Activated naive CD8-positive, alpha-beta T cell (primary cell): ENCODE measurements at regions not wholly inside any gene's neighbourhood (a gene's known extent, or its start where the extent isn't known, plus 50 kb on each side); places are given as distances from the start of the nearest gene placed in this dataset.

Experiments used
- H3K27ac Mint-ChIP-seq: one replicate; pipeline ENCODE4 v1.8.0; 2021; ENCODE audit warnings: mixed read lengths
- H3K27me3 Mint-ChIP-seq: one replicate; pipeline ENCODE4 v1.8.0; 2021; ENCODE audit warnings: mixed read lengths
- H3K36me3 Mint-ChIP-seq: one replicate; pipeline ENCODE4 v1.8.0; 2021; ENCODE audit warnings: mixed read lengths
- H3K4me1 Mint-ChIP-seq: one replicate; pipeline ENCODE4 v1.8.0; 2021; ENCODE audit warnings: low read depth, mixed read lengths
- H3K4me3 Mint-ChIP-seq: one replicate; pipeline ENCODE4 v1.8.0; 2021; ENCODE audit warnings: mild to moderate bottlenecking, mixed read lengths
- H3K9me3 Mint-ChIP-seq: one replicate; pipeline ENCODE4 v1.8.0; 2021; ENCODE audit warnings: low read depth, mixed read lengths

DNA sequence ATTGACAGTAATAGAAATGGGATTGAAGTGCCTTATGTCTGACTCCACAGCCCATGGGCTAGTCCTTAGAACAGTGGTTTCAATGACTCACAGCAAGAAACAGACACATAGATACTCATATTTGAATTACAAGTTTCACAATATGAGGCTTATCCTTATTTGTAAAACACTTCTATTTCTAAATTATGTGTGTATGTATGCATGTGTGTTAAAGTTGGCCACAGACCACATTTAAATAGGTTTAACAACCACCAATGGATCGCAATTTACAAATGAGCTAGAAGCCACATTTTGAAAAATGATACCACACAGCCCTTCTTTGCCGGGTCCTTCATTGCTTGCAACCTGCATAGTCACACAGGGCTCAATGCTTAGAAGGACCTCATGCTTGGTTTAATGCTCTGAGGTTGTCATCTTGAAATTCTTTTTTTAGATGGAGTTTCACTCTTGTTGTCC is 157.8 kb upstream of the PREP start:
- Mint-ChIP-seq H3K27me3 (peaks cover 3% of the 10 kb centered on the region), H3K27ac (no peak overlapping the region), H3K4me3 (no peak overlapping the region), H3K9me3 (peaks cover 16% of the 10 kb centered on the region), H3K36me3 (peaks cover 5% of the 10 kb centered on the region), H3K4me1 (no peaks in the 10 kb centered on the region)

DNA sequence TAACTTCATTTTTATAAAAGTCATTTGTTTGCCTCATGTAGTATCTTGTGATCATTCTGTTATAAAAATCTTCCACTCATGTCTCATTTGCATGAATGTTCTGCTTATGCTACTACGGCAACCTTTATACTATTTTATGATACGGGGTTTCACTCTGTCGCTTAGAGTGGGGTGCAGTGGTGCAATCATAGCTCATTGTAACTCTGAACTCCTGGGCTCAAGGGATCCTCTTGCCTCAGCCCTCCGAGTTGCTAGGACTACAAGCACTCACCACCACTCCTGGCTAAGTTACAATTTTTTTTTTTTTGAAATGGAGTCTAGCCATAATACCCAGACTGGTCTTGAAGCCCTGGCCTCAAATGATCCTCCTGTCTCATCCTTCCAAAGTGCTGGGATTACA is 154.4 kb upstream of the PREP start:
- Mint-ChIP-seq H3K9me3 (peaks cover 6% of the 10 kb centered on the region), H3K27ac (no peak overlapping the region), H3K4me1 (no peaks in the 10 kb centered on the region), H3K27me3 (peaks cover 7% of the 10 kb centered on the region), H3K4me3 (no peak overlapping the region), H3K36me3 (peaks cover 5% of the 10 kb centered on the region)

DNA sequence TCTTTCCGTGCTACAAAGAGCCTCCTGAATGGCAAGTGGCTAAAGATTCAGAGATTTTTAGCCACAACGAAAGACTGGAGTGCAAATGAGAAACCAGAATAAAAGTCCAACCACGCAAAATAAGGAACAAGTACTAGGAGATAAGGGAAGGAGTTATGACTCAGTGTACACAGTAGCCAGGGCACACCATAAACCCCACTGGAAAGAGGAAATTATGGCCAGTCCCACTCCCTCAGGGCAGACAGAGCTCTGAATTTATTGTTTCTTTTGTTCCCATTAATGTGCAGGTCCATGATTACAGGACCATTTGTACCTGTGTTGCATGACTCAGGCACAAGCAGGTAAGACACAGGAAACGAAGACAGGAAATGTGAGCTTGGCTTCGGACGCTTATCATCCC is 150.3 kb upstream of the PREP start:
- Mint-ChIP-seq H3K9me3 (peaks cover 6% of the 10 kb centered on the region), H3K4me1 (no peaks in the 10 kb centered on the region), H3K4me3 (no peak overlapping the region), H3K27ac (no peak overlapping the region), H3K36me3 (peaks cover 5% of the 10 kb centered on the region), H3K27me3 (peaks cover 15% of the 10 kb centered on the region)

DNA sequence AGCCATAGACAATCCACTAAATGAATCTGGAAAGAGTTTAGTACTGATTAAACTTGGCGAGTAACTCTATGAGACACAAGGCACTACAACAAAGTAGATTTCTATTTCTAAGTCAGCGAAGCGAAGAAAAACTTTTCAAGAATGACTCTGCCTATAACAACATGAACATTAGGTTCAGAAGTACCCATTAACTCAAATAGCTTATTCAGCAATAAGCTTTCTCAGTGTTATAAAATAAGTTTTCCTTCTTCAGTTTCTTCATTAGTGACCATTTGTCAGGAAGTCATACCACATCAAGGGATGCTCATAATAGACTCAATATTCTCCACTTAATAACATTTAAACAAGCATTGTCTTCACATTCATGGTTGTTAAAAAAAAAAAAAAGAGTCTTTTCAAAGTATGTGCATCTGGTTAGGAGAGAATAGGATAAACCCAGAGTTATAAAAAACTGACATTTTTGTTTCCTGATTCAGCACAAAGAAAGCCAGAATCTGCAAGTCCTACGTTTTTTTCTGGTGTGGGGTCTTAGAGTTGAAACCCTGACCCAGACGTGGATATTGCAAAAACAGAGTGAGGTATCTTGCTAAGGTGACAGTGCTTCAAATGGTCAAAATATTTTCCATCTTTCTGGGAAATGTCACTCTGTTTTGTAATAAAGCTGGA is 148.2 kb upstream of the PREP start:
- Mint-ChIP-seq H3K4me3 (no peak overlapping the region), H3K9me3 (peaks cover 2% of the 10 kb centered on the region), H3K36me3 (peaks cover 2% of the 10 kb centered on the region), H3K27me3 (peaks cover 12% of the 10 kb centered on the region), H3K27ac (no peak overlapping the region), H3K4me1 (no peaks in the 10 kb centered on the region)

DNA sequence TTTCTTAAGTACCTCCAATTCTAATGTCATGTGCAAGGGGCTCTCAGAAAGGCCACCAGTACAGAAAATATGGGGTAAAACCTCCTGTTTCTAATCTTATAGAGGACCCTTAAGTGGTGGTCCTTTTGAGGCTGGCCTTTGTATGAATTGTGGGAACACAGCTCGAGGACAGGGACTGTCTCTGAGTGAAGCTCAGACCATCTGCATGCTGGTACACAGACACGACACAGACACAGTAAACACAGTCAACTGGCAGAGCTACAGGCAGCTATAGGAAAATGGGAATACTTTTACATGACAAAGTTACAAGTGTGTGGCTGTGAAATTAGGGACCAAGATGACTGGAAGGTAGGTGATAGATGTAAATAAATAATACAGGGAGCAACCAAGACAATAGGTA is 143.9 kb upstream of the PREP start:
- Mint-ChIP-seq H3K27me3 (peaks cover 8% of the 10 kb centered on the region), H3K4me3 (no peak overlapping the region), H3K27ac (no peak overlapping the region), H3K9me3 (no peaks in the 10 kb centered on the region), H3K36me3 (no peaks in the 10 kb centered on the region), H3K4me1 (no peaks in the 10 kb centered on the region)

DNA sequence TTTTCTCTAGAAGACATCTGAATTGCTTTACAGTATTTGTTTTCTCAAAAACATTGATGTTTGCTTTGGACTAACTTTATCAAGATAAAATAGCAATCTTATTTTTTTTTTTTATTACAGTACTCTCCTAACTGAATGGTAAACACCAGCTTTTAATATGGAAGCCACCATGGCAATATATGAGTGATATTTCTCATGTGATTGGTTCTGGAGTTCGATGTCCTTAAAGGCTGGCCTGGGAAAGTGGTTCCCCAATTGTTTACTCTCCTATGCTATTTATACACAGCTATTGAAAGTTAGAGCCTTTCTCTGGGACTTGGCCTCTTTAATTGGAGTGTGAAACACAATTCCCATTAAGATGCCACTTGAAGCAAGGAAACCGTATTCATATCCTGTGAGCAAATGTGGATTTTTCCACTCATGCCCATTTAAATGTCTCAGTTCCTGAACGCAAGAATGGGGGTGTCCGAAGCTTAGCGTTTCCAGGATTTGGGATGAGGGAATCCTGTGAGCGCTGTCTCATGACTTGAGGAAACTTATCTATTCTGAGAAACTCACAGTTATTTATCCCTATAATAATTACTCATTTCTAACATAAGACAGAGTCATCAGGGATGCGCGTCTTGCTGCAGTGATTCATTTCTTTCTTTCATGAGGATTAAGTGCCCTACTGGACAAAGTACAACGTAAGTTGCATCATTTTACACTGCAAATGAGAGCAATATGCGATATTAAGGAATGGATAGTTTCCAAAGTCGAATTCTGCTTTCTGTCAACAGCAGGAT is 143.3 kb upstream of the PREP start:
- H3K4me1 Mint-ChIP-seq = no peaks in the 10 kb centered on the region
- peaks cover 8% of the 10 kb centered on the region for H3K27me3 Mint-ChIP-seq
- no peaks in the 10 kb centered on the region for H3K9me3 Mint-ChIP-seq
- no peak overlapping the region for H3K27ac Mint-ChIP-seq
- H3K4me3 Mint-ChIP-seq = no peak overlapping the region
- no peaks in the 10 kb centered on the region for H3K36me3 Mint-ChIP-seq

DNA sequence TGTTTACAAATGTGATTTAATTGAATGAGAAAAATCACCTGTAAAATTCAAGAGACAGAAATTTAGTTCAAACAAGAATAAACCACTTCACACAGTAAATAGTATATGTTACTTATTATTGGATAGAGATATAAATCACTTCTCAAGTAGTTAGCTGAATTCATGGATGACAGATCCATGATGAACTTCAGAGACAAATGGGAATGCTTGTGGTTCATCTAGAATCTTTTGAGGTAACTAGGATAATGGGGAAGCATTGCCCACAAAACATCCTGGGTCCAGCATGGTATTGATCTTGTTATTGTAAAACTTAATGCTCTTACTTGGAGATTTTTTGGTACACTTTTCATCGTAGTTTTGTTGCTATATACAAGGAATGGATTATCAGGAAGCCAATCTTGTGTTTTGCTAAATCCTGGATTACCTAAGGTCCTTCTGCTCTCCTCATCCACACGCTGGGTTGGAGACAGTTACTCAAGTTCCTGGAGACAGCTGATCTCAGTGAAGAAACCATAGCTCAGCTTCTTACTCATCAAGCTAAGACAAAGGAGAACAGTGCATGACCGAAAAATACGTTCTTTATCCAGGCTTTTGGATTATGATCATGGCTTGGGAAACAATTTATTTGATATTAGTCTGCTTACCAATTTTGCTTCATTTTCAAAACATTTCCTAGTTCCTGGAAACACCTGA is 142.5 kb upstream of the PREP start:
- H3K27me3 Mint-ChIP-seq = peaks cover 8% of the 10 kb centered on the region
- no peaks in the 10 kb centered on the region for H3K4me1 Mint-ChIP-seq
- no peak overlapping the region for H3K4me3 Mint-ChIP-seq
- no peak overlapping the region for H3K27ac Mint-ChIP-seq
- no peaks in the 10 kb centered on the region for H3K36me3 Mint-ChIP-seq
- no peaks in the 10 kb centered on the region for H3K9me3 Mint-ChIP-seq

DNA sequence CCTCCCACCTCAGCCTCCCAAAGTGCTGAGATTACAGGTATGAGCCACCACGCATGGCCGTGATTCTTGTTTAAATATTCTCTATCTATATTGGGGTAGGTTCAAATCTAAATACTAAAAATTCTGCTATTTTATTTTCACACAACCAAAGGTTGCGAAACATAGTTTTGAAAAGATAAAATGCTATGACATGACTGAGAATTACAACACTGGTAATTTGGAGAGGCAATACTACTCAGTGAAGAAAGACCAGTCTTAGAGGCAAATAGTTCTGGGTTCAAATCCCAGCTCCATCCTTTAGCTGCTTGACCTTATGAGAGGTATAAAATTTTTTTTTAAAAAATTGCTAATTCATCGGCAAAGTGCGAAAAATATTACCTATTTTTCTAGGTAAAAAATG is 137.0 kb upstream of the PREP start:
- Mint-ChIP-seq H3K27ac (no peak overlapping the region), H3K36me3 (no peaks in the 10 kb centered on the region), H3K9me3 (no peaks in the 10 kb centered on the region), H3K4me1 (no peaks in the 10 kb centered on the region), H3K4me3 (no peak overlapping the region), H3K27me3 (peaks cover 2% of the 10 kb centered on the region)

DNA sequence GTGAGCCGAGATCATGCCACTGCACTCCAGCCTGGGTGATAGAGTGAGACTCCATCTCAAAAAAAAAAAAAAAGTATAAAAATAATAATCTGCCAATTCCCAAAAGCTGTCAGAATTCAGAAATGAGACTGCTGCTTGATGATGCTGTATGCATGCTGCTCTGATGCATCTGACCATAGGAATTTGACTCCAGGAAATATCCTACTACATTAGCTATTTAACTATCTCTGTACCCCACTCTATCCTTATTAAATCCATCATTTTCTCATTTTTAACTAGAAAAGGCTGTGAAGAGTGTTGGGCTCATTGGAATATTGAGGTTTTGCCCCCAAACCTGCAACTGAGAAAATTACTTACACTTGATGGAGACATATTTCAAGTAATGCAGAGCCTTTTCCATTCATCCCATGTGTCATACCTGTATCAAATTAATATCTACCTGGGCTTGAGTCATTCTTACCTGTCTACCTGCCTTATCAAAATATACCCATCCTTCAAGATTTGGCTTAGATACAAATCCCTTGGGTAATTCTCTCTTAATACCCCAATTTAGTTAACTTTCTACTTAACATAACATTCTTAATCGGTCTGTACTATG is 135.2 kb upstream of the PREP start:
- no peaks in the 10 kb centered on the region for H3K4me1 Mint-ChIP-seq
- H3K27me3 Mint-ChIP-seq = peaks cover 5% of the 10 kb centered on the region
- no peak overlapping the region for H3K27ac Mint-ChIP-seq
- no peaks in the 10 kb centered on the region for H3K36me3 Mint-ChIP-seq
- no peak overlapping the region for H3K4me3 Mint-ChIP-seq
- no peaks in the 10 kb centered on the region for H3K9me3 Mint-ChIP-seq

DNA sequence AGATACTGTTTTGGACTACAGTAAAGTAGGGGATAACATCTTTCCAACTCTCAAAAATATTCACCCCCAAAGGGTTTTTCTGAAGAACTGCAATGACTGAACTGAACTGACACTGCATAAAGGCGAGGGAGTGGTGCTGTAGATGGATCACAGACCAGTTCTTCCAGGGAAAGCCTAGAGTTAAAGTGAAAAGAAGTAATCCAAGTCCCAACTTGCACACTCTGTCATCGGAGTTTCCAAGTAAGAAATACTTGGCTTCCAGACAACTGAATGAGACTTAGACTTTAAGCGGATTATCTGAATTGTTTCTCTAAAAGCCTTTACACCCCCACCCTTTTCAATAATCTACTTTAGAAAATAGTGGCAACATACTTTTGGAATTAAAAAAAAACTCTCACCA is 134.1 kb upstream of the PREP start:
- no peak overlapping the region for H3K4me3 Mint-ChIP-seq
- no peaks in the 10 kb centered on the region for H3K36me3 Mint-ChIP-seq
- H3K4me1 Mint-ChIP-seq = no peaks in the 10 kb centered on the region
- peaks cover 8% of the 10 kb centered on the region for H3K27me3 Mint-ChIP-seq
- H3K27ac Mint-ChIP-seq = no peak overlapping the region
- no peaks in the 10 kb centered on the region for H3K9me3 Mint-ChIP-seq

DNA sequence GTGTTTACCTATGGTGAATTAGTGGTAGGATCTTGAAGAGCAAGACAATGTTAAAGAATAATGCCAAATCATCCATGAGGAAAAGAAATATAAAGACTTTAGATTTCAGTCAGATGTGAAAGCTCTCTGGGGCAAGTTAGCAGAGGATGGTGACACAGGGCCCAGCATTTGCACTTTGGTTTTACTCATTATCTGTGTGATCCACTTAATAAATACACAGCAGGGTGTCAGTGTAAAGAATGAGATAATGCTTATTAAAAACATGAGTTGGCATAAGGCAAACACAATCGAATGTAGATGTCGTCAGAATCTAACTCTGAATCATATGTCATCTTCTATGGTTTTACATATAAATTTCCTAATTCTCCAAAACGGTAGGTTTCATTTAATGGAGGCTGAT is 130.4 kb upstream of the PREP start:
- H3K27ac Mint-ChIP-seq = no peak overlapping the region
- no peak overlapping the region for H3K4me3 Mint-ChIP-seq
- no peaks in the 10 kb centered on the region for H3K4me1 Mint-ChIP-seq
- no peaks in the 10 kb centered on the region for H3K36me3 Mint-ChIP-seq
- H3K27me3 Mint-ChIP-seq = peaks cover 7% of the 10 kb centered on the region
- H3K9me3 Mint-ChIP-seq = no peaks in the 10 kb centered on the region

DNA sequence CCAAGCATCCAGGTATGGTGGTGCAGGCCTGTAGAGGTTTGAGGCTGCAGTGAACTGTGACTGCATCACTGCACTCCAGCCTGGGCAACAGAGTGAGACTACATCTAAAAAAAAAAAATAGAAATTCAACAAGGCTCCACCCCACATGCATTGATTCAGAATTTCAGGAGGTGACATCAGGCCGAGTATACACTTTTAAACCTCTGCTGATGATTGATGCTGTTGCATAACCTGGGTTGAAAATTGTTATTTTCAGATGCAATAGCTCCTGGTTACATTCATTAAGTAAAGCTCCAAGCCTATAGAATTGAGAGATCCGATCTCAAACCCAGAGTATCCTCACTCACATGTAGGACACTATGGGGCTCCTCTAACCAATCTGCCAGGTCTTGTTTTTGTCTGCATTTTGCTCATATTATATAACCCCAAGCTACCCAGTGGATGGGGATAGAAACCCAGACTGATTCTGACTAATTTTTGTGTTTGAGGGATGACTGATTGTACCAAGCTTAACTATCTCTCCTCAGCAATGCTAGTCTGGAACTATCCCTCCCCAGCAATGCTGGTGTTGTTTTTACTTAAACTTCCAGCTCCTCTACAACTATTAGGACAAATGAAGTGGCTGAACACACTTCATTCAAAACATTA is 123.5 kb upstream of the PREP start:
- no peaks in the 10 kb centered on the region for H3K4me1 Mint-ChIP-seq

DNA sequence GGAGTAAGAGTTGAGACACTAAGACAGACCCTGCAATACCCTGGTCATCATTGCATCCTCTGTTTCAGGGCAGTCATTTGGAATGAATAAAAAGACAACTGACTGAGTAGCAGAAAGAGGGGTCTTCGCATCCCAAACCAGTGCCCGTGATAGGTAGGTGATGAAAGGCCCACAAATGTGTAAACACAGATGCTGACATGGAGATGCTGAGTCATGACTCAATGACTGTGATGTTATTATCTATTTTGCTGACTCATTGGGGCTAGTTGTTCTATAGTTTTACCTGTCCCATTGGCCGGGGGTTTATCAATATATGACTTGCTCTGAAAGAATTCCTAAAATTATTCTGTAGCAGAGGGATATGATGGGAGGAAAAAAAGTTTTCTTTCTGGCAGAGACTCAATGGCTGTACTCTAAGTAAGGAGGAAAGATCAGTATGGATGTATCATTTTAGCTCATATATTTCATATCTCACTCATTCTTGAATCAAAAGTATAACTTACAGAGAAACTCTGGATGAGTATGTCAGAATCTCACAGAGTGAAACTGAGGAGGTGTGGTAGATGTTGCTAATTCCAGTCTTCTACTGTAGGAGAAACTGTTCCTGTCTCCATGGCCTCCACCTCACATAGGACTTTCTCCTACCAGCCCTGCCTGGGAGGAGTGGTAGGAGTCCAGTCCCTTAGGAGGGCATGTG is 119.9 kb upstream of the PREP start:
- no peak overlapping the region for H3K27ac Mint-ChIP-seq
- peaks cover 1% of the 10 kb centered on the region for H3K27me3 Mint-ChIP-seq
- H3K4me3 Mint-ChIP-seq = no peak overlapping the region
- H3K4me1 Mint-ChIP-seq = no peaks in the 10 kb centered on the region
- no peaks in the 10 kb centered on the region for H3K9me3 Mint-ChIP-seq
- no peaks in the 10 kb centered on the region for H3K36me3 Mint-ChIP-seq

More for the DNA sequence above, 123.5 kb upstream of the PREP start:
- no peak overlapping the region for H3K27ac Mint-ChIP-seq
- no peaks in the 10 kb centered on the region for H3K27me3 Mint-ChIP-seq
- H3K4me3 Mint-ChIP-seq = no peak overlapping the region
- H3K36me3 Mint-ChIP-seq = no peaks in the 10 kb centered on the region
- H3K9me3 Mint-ChIP-seq = no peaks in the 10 kb centered on the region

DNA sequence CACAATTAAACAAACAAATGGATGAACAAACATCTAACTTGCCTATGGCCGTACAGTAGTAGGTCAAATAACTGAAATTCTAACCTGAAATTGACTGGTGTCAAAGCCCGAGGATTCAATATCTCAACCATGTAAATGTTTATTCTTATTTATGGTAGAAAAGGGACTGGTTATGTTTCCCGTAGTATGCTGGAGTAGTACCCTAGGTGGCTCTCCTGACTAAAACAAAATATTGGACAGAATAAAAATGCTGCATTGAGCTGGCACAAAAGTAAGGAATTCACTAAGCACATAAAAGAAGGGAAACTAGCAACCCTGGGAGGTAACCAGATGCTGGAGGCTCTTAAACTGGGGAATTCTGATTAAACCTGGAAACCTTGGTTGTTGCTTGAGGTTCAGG is 117.1 kb upstream of the PREP start:
- H3K9me3 Mint-ChIP-seq = no peaks in the 10 kb centered on the region
- H3K27me3 Mint-ChIP-seq = peaks cover 6% of the 10 kb centered on the region
- no peak overlapping the region for H3K27ac Mint-ChIP-seq
- no peaks in the 10 kb centered on the region for H3K4me1 Mint-ChIP-seq
- H3K36me3 Mint-ChIP-seq = no peaks in the 10 kb centered on the region
- H3K4me3 Mint-ChIP-seq = no peak overlapping the region
